GM12878 (cell line): ENCODE measurements at regions not wholly inside any gene's neighbourhood (a gene's known extent, or its start where the extent isn't known, plus 50 kb on each side); places are given as distances from the start of the nearest gene placed in this dataset.

Experiments used
- ATAC-seq: fragments of 200-7000 bp; cut with Tn5 transposase; 3 replicates; pipeline ENCODE4 v1.9.1; 2020; ENCODE audit warnings: mild to moderate bottlenecking, moderate library complexity
- BruUV-seq: library from RNA; stranded (reverse); fragments of 400-500 nt; replicated peaks from 2 replicates; lab custom pipeline; 2021; lab: Mats Ljungman, UMichigan
- CTCF ChIA-PET: fragments of 300-600 bp; sonication (Branson Sonifier 250); formaldehyde crosslinking; extraction: SDS; loops from one replicate; lab custom pipeline; 2021; ENCODE audit warnings: inconsistent platforms; lab: Yijun Ruan, JAX
- POLR2A ChIA-PET: fragments of 350-600 bp; formaldehyde crosslinking; extraction: SDS; loops from one replicate; lab custom pipeline; 2021; ENCODE audit warnings: inconsistent platforms; lab: Charles Lee
- RAD21 ChIA-PET: fragments of 300-600 bp; sonication (Branson Sonifier 250); formaldehyde crosslinking; loops from one replicate; lab custom pipeline; 2023; ENCODE audit warnings: antibody characterized with exemption; ENCODE audit not compliant: unreplicated experiment; lab: Charles Lee
- SMC1A ChIA-PET: fragments of 300-600 bp; sonication (Branson Sonifier 250); formaldehyde crosslinking; loops from one replicate; lab custom pipeline; 2023; ENCODE audit not compliant: unreplicated experiment, uncharacterized antibody; lab: Charles Lee
- DNase-seq: peaks from one replicate; pipeline ENCODE4 v3.0.0-alpha.2; 2011; ENCODE audit warnings: low read depth, low spot score
- FAIRE-seq: peaks from 3 replicates; lab custom pipeline; 2011; peaks lifted over from hg19 to GRCh38; lab: Jason Lieb, UNC
- H2AFZ ChIP-seq: 2 replicates; pipeline ENCODE4 v1.6.0; 2011; ENCODE audit warnings: low read depth, low read length, control low read depth; ENCODE audit not compliant: control insufficient read depth
- H3K27ac ChIP-seq: 2 replicates; pipeline ENCODE4 v1.5.1; 2011; ENCODE audit warnings: control low read depth; ENCODE audit not compliant: control insufficient read depth, insufficient read depth
- H3K27me3 ChIP-seq, 2 experiments: replicated peaks in 1 of 2; 2 replicates each; pipeline versions ENCODE4 v1.6.0 to v1.6.1; 2011; ENCODE audit warnings: low read length in 1 of 2; ENCODE audit not compliant: control insufficient read depth in 2 of 2, insufficient read depth in 2 of 2
- H3K36me3 ChIP-seq, 2 experiments: 2 replicates each; pipeline ENCODE4 v1.5.1; 2011; ENCODE audit warnings: low read length in 1 of 2; ENCODE audit not compliant: control insufficient read depth in 2 of 2, insufficient read depth in 2 of 2
- H3K4me1 ChIP-seq: 2 replicates; pipeline ENCODE4 v1.6.1; 2011; ENCODE audit warnings: mild to moderate bottlenecking, low read length, moderate library complexity, mixed read lengths; ENCODE audit not compliant: control insufficient read depth, insufficient read depth
- H3K4me2 ChIP-seq: 2 replicates; pipeline ENCODE4 v1.6.0; 2011; ENCODE audit warnings: control low read depth; ENCODE audit not compliant: control insufficient read depth, insufficient read depth
- H3K4me3 ChIP-seq: fragments of 200-600 bp; sonication (generic); 2 replicates; pipeline ENCODE4 v1.5.1; 2016
- H3K79me2 ChIP-seq: 2 replicates; pipeline ENCODE4 v1.6.0; 2011; ENCODE audit warnings: low read length; ENCODE audit not compliant: control insufficient read depth, insufficient read depth
- H3K9ac ChIP-seq: 2 replicates; pipeline ENCODE4 v1.8.0; 2011; ENCODE audit warnings: low read length, control low read depth, mixed read lengths; ENCODE audit not compliant: control insufficient read depth, insufficient read depth
- H3K9me3 ChIP-seq: replicated peaks from 3 replicates; pipeline ENCODE4 v1.5.1; 2011; ENCODE audit warnings: mild to moderate bottlenecking, low read length; ENCODE audit not compliant: control insufficient read depth, insufficient read depth
- H4K20me1 ChIP-seq: 2 replicates; pipeline ENCODE4 v1.6.0; 2011; ENCODE audit not compliant: control insufficient read depth, insufficient read depth
- ATF7 ChIP-seq: fragments of 450-650 bp; IDR thresholded peaks from 2 replicates; pipeline ENCODE4 v1.6.1; 2016; ENCODE audit warnings: low read depth, mild to moderate bottlenecking
- CREM ChIP-seq: IDR thresholded peaks from 2 replicates; pipeline ENCODE4 v1.6.1; 2014; ENCODE audit warnings: antibody characterized with exemption, low read depth
- HCFC1 ChIP-seq: fragments of 150-350 bp; IDR thresholded peaks from 2 replicates; pipeline ENCODE4 v1.6.1; 2014; ENCODE audit warnings: low read length
- IRF4 ChIP-seq: IDR thresholded peaks from 2 replicates; pipeline ENCODE4 v1.6.1; 2011; ENCODE audit warnings: low read depth, low read length
- KLF5 ChIP-seq: fragments of 450-650 bp; IDR thresholded peaks from 2 replicates; pipeline ENCODE4 v1.6.1; 2014; ENCODE audit warnings: mild to moderate bottlenecking; ENCODE audit not compliant: partially characterized antibody
- MYB ChIP-seq: fragments of 150-350 bp; IDR thresholded peaks from 2 replicates; pipeline ENCODE4 v1.6.1; 2014; ENCODE audit warnings: mild to moderate bottlenecking, low read depth, low read length, borderline replicate concordance
- NBN ChIP-seq: fragments of 450-650 bp; IDR thresholded peaks from 2 replicates; pipeline ENCODE4 v1.6.1; 2016
- NFIC ChIP-seq: IDR thresholded peaks from 2 replicates; pipeline ENCODE4 v1.6.1; 2012; ENCODE audit warnings: low read depth, mild to moderate bottlenecking, inconsistent platforms, low read length, moderate library complexity
- POLR2AphosphoS5 ChIP-seq: IDR thresholded peaks from 2 replicates; pipeline ENCODE4 v1.6.1; 2011; ENCODE audit warnings: mild to moderate bottlenecking, low read length, inconsistent platforms
- SMAD1 ChIP-seq: fragments of 450-650 bp; IDR thresholded peaks from 2 replicates; pipeline ENCODE4 v1.6.1; 2018; ENCODE audit warnings: mild to moderate bottlenecking, low read depth; ENCODE audit not compliant: partially characterized antibody
- SUPT20H ChIP-seq: IDR thresholded peaks from 2 replicates; pipeline ENCODE4 v1.6.1; 2011; ENCODE audit warnings: low read depth, mild to moderate bottlenecking, low read length, moderate library complexity, borderline replicate concordance; ENCODE audit not compliant: control insufficient read depth
- TAF1 ChIP-seq: IDR thresholded peaks from 2 replicates; pipeline ENCODE4 v1.6.1; 2011; ENCODE audit warnings: mild to moderate bottlenecking, low read depth, low read length, borderline replicate concordance
- TCF7 ChIP-seq: IDR thresholded peaks from 2 replicates; pipeline ENCODE4 v1.6.1; 2014; ENCODE audit warnings: antibody characterized with exemption, borderline replicate concordance
- WRNIP1 ChIP-seq: IDR thresholded peaks from 2 replicates; pipeline ENCODE4 v1.6.1; 2011; ENCODE audit warnings: low read depth, low read length, improper control_type of control experiment, borderline replicate concordance
- ZBTB33 ChIP-seq: fragments of 450-650 bp; IDR thresholded peaks from 2 replicates; pipeline ENCODE4 v1.6.1; 2017; ENCODE audit warnings: mild to moderate bottlenecking
- ZNF24 ChIP-seq: fragments of 450-650 bp; IDR thresholded peaks from 2 replicates; pipeline ENCODE4 v1.6.1; 2017; ENCODE audit warnings: antibody characterized with exemption, mild to moderate bottlenecking
- WGBS: methylation state at CpG from one replicate; pipeline ENCODE4 v1.1.6; 2016; ENCODE audit warnings: low lambda C conversion rate; ENCODE audit not compliant: insufficient replicate concordance, insufficient coverage; ENCODE audit errors: missing lambda C conversion rate; 5-methylcytosine and 5-hydroxymethylcytosine counted together
- in situ Hi-C: fragments of 300-500 bp; cut with MboI; formaldehyde crosslinking; loops from 9 replicates; pipeline ENCODE4 v1.14.3; 2018; ENCODE audit warnings: mixed read lengths
- intact Hi-C: fragments of 100-400 bp; cut with micrococcal nuclease; formaldehyde crosslinking; loops from one replicate; pipeline ENCODE4 v1.14.2; 2022; ENCODE audit not compliant: unreplicated experiment
- TF ChIP-seq, protein P1 (sequence below): fragments of 450-650 bp; IDR thresholded peaks from 2 replicates; pipeline ENCODE4 v1.6.1; 2017; ENCODE audit warnings: mild to moderate bottlenecking, moderate library complexity

DNA sequence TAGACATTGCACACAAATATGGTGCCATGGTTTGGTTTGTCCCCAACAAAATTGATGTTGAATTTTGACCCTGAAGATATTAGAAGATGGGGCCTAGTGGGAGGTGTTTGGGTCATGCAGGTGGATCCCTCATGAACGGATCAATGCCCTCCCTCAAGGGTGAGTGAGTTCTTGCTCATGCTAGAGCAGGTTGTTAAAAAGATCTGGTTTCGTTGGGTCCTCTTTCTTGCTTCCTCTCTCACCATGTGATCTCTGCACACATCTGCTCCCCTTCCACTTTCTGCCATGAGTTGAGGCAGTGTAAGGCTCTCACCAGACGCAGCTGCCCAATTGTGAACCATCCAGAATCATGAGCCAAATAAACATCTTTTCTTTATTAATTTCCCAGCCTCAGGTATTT is 87.8 kb upstream of the MDFIC2 start (continued):
- TF ChIP-seq ZBTB33: no peak

DNA sequence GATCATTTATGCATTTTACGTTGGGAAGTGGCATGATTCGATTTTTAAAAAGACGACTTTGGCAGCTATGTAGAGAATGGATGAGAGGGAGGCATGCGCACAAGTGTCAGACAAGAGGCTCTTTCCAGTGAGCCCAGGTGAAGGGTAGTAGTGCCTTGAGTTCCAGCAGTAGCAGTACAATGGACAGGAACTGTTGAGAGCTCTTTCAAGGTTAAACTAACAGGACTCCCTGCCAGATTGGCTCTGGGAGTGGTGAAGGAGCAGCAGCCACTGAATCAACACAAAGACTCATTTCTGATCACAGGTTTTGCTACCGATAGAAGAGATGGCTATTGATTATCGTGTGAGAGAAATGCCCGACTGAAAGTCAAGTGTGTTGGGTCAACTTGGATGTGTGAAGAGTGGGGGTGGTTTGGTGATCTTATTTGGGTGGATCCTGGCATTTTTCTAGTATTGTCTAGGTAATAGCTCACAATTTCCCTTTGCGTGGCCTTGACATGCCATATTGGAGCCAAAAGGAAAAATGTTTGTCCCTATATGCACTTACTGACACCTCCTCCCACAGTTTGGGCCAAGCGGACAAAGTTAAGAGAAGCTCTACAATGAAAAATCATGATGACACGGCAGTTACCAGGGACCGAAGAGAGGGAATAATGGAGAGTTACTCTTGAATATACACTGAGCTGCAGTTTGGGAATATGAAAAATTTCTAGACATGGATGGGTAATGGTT is 81.6 kb upstream of the MDFIC2 start:
- no peak for ATAC-seq
- in situ Hi-C loops: no loop called here
- TF ChIP-seq IRF4 (no peak), POLR2AphosphoS5 (no peak), TCF7 (no peak), HCFC1 (no peak), SMAD1 (no peak), ATF7 (no peak), NBN (no peak), KLF5 (no peak), WRNIP1 (no peak), CREM (no peak), TAF1 (no peak), NFIC (no peak), ZNF24 (no peak), MYB (no peak), SUPT20H (no peak)
- TF ChIP-seq, protein P1, sequence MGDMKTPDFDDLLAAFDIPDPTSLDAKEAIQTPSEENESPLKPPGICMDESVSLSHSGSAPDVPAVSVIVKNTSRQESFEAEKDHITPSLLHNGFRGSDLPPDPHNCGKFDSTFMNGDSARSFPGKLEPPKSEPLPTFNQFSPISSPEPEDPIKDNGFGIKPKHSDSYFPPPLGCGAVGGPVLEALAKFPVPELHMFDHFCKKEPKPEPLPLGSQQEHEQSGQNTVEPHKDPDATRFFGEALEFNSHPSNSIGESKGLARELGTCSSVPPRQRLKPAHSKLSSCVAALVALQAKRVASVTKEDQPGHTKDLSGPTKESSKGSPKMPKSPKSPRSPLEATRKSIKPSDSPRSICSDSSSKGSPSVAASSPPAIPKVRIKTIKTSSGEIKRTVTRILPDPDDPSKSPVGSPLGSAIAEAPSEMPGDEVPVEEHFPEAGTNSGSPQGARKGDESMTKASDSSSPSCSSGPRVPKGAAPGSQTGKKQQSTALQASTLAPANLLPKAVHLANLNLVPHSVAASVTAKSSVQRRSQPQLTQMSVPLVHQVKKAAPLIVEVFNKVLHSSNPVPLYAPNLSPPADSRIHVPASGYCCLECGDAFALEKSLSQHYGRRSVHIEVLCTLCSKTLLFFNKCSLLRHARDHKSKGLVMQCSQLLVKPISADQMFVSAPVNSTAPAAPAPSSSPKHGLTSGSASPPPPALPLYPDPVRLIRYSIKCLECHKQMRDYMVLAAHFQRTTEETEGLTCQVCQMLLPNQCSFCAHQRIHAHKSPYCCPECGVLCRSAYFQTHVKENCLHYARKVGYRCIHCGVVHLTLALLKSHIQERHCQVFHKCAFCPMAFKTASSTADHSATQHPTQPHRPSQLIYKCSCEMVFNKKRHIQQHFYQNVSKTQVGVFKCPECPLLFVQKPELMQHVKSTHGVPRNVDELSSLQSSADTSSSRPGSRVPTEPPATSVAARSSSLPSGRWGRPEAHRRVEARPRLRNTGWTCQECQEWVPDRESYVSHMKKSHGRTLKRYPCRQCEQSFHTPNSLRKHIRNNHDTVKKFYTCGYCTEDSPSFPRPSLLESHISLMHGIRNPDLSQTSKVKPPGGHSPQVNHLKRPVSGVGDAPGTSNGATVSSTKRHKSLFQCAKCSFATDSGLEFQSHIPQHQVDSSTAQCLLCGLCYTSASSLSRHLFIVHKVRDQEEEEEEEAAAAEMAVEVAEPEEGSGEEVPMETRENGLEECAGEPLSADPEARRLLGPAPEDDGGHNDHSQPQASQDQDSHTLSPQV: no peak

More for the DNA sequence above, 81.6 kb upstream of the MDFIC2 start:
- no peak for FAIRE-seq
- Histone ChIP-seq H3K36me3 (no peaks in the 10 kb centered on the region), H3K9me3 (no peaks in the 10 kb centered on the region), H3K4me1 (no peaks in the 10 kb centered on the region), H2AFZ (no peak overlapping the region), H3K27ac (no peak overlapping the region), H3K79me2 (no peaks in the 10 kb centered on the region), H3K27me3 (no peaks in the 10 kb centered on the region), H3K4me3 (no peak overlapping the region), H4K20me1 (no peaks in the 10 kb centered on the region), H3K4me2 (no peak overlapping the region), H3K9ac (no peak overlapping the region)
- ChIA-PET CTCF (no interaction called here), RAD21 (interaction anchor here (0.5 kb wide), 1 partner anchor 1001 kb away, joined by 4 read pairs; no protein-coding TSS in a partner anchor), POLR2A (no interaction called here), SMC1A (no interaction called here)
- no TSS peak for BruUV-seq
- intact Hi-C loops: no loop called here
- DNase-seq: no peak
- WGBS: 45% methylated on average over 11 of the region's 11 CpGs
